Gastrocnemius medialis (tissue), 4 donors: ENCODE measurements at regions not wholly inside any gene's neighbourhood (a gene's known extent, or its start where the extent isn't known, plus 50 kb on each side); places are given as distances from the start of the nearest gene placed in this dataset.
A peak's percentile ranks its signal among the peaks of the same experiment; 100 is the strongest.

Experiments
- ATAC-seq, 2 donors: fragments of 150-250 bp; one replicate each; pipeline ENCODE4 v1.9.1; 2016
- DNase-seq, 2 donors: peaks; one replicate each; pipeline ENCODE4 v3.0.0-alpha.2; 2019
- H3K27ac ChIP-seq, 4 donors: fragments of 200-600 bp; sonication (generic); 1 replicate in 1 of 4; 2 replicates in 3 of 4; pipeline ENCODE4 v1.5.1; 2016 to 2018; ENCODE audit warnings: mild to moderate bottlenecking in 2 of 4, moderate library complexity in 1 of 4
- H3K27me3 ChIP-seq, 3 donors: fragments of 200-600 bp; sonication (generic) in 2 of 3; 1 replicate in 1 of 3; 2 replicates in 2 of 3; pipeline versions ENCODE4 v1.5.1 to v1.6.0; 2016 to 2019; ENCODE audit warnings: mild to moderate bottlenecking in 1 of 3, moderate library complexity in 1 of 3
- H3K36me3 ChIP-seq, 2 donors: fragments of 200-600 bp; sonication (generic) in 1 of 2; one replicate each; pipeline ENCODE4 v1.5.1; 2017 to 2018
- H3K4me1 ChIP-seq, 2 donors: fragments of 200-600 bp; sonication (generic) in 1 of 2; one replicate each; pipeline ENCODE4 v1.5.1; 2016 to 2017; ENCODE audit warnings: mild to moderate bottlenecking in 2 of 2
- H3K4me3 ChIP-seq, 4 donors: fragments of 200-600 bp; sonication (generic) in 3 of 4; 1 replicate in 1 of 4; 2 replicates in 3 of 4; pipeline ENCODE4 v1.5.1; 2016 to 2019; ENCODE audit warnings: mild to moderate bottlenecking in 2 of 4
- H3K9me3 ChIP-seq, 3 donors: fragments of 200-600 bp; sonication (generic) in 2 of 3; 1 replicate in 1 of 3; 2 replicates in 2 of 3; pipeline ENCODE4 v1.5.1; 2016 to 2019
- POLR2A ChIP-seq, 2 donors: fragments of 450-650 bp; IDR thresholded peaks; one replicate each; pipeline ENCODE4 v1.6.1; 2017; ENCODE audit warnings: antibody characterized with exemption in 2 of 2, mild to moderate bottlenecking in 2 of 2, moderate library complexity in 2 of 2
- in situ Hi-C, 4 donors: fragments of 200-750 bp; cut with MboI; loops; one replicate each; pipeline versions ENCODE4 v1.15.0 to v1.8.0; 2017; ENCODE audit warnings: low sequenced_read_pairs in 4 of 4
- intact Hi-C: fragments of 100-400 bp; cut with DNase I; formaldehyde crosslinking; loops from one replicate; pipeline ENCODE4 v1.15.1; 2023; ENCODE audit warnings: low total_unique reads
- TF ChIP-seq, protein P1 (sequence below), 5 experiments: fragments of 450-650 bp in 3 of 5; fragments of 200-600 bp in 2 of 5; sonication (generic) in 2 of 5; IDR thresholded peaks in 4 of 5; conservative IDR thresholded peaks in 1 of 5; 1 replicate in 4 of 5; 2 replicates in 1 of 5; pipeline ENCODE4 v1.5.1; 2016 to 2019; ENCODE audit warnings: antibody characterized with exemption in 5 of 5, mild to moderate bottlenecking in 3 of 5, moderate library complexity in 3 of 5

DNA sequence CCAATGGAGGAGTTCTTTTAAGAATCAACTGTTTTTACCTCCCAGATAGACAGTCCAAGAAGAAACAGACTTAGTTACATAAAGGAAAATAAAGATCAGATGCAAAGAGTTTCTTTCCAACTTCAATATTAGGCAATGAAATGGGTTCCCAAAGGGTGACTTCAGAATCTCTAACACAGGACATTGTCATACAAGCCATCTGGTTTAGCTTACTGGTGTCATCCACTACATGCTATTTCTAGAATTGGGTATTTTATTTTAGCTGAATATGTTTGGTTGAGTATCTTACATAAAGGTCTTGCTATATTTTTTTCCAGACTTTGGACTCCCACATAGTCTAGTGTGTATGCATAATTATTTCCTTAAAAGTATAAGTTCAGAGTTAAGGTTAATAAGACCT is 162.1 kb upstream of the SLC7A11 start:
- no peaks in the 10 kb centered on the region for H3K27me3 ChIP-seq
- no peak for ATAC-seq
- no peak overlapping the region for H3K27ac ChIP-seq
- in situ Hi-C loops (no loop called here), intact Hi-C loops (no loop called here)
- H3K36me3 ChIP-seq, result no peaks in the 10 kb centered on the region
- H3K9me3 ChIP-seq, result no peaks in the 10 kb centered on the region
- H3K4me1 ChIP-seq, result no peaks in the 10 kb centered on the region
- no peak for DNase-seq
- no peak overlapping the region for H3K4me3 ChIP-seq
- TF ChIP-seq POLR2A (IDR thresholded peaks at IDR 0.05), result no peak
- TF ChIP-seq, protein P1, sequence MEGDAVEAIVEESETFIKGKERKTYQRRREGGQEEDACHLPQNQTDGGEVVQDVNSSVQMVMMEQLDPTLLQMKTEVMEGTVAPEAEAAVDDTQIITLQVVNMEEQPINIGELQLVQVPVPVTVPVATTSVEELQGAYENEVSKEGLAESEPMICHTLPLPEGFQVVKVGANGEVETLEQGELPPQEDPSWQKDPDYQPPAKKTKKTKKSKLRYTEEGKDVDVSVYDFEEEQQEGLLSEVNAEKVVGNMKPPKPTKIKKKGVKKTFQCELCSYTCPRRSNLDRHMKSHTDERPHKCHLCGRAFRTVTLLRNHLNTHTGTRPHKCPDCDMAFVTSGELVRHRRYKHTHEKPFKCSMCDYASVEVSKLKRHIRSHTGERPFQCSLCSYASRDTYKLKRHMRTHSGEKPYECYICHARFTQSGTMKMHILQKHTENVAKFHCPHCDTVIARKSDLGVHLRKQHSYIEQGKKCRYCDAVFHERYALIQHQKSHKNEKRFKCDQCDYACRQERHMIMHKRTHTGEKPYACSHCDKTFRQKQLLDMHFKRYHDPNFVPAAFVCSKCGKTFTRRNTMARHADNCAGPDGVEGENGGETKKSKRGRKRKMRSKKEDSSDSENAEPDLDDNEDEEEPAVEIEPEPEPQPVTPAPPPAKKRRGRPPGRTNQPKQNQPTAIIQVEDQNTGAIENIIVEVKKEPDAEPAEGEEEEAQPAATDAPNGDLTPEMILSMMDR (IDR thresholded peaks at IDR 0.05 in 4 of 5, conservative IDR thresholded peaks at IDR 0.05 in 1 of 5), result no peak

GRCh38 chr4:138401334-138401733 is 159.2 kb upstream of the SLC7A11 start:
- Histone ChIP-seq H3K4me1 (no peaks in the 10 kb centered on the region), H3K27ac (no peak overlapping the region), H3K9me3 (no peaks in the 10 kb centered on the region), H3K4me3 (no peak overlapping the region), H3K36me3 (no peaks in the 10 kb centered on the region), H3K27me3 (no peaks in the 10 kb centered on the region)
- no peak for TF ChIP-seq POLR2A (IDR thresholded peaks at IDR 0.05)
- TF ChIP-seq, protein P1 (IDR thresholded peaks at IDR 0.05 in 4 of 5, conservative IDR thresholded peaks at IDR 0.05 in 1 of 5), result no peak
- DNase-seq, result peak in 1 of 2 donors; percentile 16
- in situ Hi-C loops (no loop called here), intact Hi-C loops (no loop called here)
- no peak for ATAC-seq

DNA sequence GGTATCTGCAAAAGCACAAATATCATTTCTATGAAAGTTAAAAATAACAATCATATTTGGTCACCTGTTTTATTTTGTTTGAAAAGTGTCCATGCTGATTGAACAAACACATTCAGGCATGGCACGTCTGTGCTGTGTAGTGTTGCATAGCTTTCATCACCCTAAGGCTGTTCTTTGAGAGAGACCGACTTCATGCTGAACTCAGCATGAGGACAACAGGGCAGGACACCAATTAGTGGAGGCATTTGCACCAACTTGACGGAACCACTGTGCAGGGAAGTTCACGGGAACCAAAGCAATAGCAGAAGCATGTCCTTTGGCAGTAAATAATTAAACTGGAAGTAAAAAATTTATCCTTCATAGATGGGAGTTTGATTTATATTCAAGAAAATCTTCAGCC is 158.4 kb upstream of the SLC7A11 start:
- in situ Hi-C loops, result no loop called here
- no peak overlapping the region for H3K27ac ChIP-seq
- intact Hi-C loops, result no loop called here
- no peak overlapping the region for H3K4me3 ChIP-seq
- ATAC-seq, result no peak
- H3K9me3 ChIP-seq, result no peaks in the 10 kb centered on the region
- DNase-seq, result no peak
- H3K27me3 ChIP-seq, result no peaks in the 10 kb centered on the region
- no peak for TF ChIP-seq POLR2A (IDR thresholded peaks at IDR 0.05)
- TF ChIP-seq, protein P1 (IDR thresholded peaks at IDR 0.05 in 4 of 5, conservative IDR thresholded peaks at IDR 0.05 in 1 of 5), result no peak
- no peaks in the 10 kb centered on the region for H3K4me1 ChIP-seq
- H3K36me3 ChIP-seq, result no peaks in the 10 kb centered on the region

GRCh38 chr4:138400066-138400465 is 157.9 kb upstream of the SLC7A11 start:
- TF ChIP-seq, protein P1 (IDR thresholded peaks at IDR 0.05 in 4 of 5, conservative IDR thresholded peaks at IDR 0.05 in 1 of 5), result no peak
- TF ChIP-seq POLR2A (IDR thresholded peaks at IDR 0.05), result no peak
- Histone ChIP-seq H3K27ac (no peak overlapping the region), H3K9me3 (no peaks in the 10 kb centered on the region), H3K4me3 (no peak overlapping the region), H3K36me3 (no peaks in the 10 kb centered on the region), H3K4me1 (no peaks in the 10 kb centered on the region), H3K27me3 (no peaks in the 10 kb centered on the region)
- ATAC-seq (no peak), DNase-seq (no peak)
- in situ Hi-C loops, result no loop called here
- intact Hi-C loops, result no loop called here

DNA sequence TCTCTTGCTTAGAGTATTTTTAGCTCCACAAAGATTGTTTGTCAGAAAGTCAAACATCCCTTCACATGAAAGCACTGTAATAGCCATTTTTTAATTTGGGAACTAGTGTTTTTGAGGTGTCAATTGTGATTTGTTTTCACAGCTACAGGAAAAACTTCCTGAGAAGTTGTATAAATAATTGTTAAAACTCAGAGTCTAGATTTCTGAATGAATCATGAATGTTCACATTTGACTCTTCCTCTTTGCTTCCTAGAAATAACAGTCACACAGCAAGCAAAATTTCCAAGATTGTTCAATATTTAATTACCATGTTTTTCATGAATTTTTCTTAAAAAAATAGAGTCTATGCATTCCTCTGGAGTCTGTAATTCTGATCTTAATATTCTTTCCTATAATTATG is 156.9 kb upstream of the SLC7A11 start:
- ATAC-seq, result no peak
- intact Hi-C loops (no loop called here), in situ Hi-C loops (no loop called here)
- H3K4me1 ChIP-seq, result no peaks in the 10 kb centered on the region
- no peak for DNase-seq
- no peaks in the 10 kb centered on the region for H3K9me3 ChIP-seq
- H3K27ac ChIP-seq, result no peak overlapping the region
- no peaks in the 10 kb centered on the region for H3K27me3 ChIP-seq
- H3K36me3 ChIP-seq, result no peaks in the 10 kb centered on the region
- no peak overlapping the region for H3K4me3 ChIP-seq
- TF ChIP-seq POLR2A (IDR thresholded peaks at IDR 0.05), result no peak
- TF ChIP-seq, protein P1 (IDR thresholded peaks at IDR 0.05 in 4 of 5, conservative IDR thresholded peaks at IDR 0.05 in 1 of 5), result no peak
